GM10266 (cell line): ENCODE measurements at regions not wholly inside any gene's neighbourhood (a gene's known extent, or its start where the extent isn't known, plus 50 kb on each side); places are given as distances from the start of the nearest gene placed in this dataset.

Experiments
- DNase-seq: peaks from one replicate; pipeline ENCODE4 v3.0.0; 2012; ENCODE audit errors: extremely low spot score
- TF ChIP-seq, protein P1 (sequence below): IDR thresholded peaks from 2 replicates; pipeline ENCODE4 v1.5.1; 2012; ENCODE audit warnings: mild to moderate bottlenecking, low read depth; ENCODE audit not compliant: control insufficient read depth, insufficient read depth; ENCODE audit errors: missing control alignments

DNA sequence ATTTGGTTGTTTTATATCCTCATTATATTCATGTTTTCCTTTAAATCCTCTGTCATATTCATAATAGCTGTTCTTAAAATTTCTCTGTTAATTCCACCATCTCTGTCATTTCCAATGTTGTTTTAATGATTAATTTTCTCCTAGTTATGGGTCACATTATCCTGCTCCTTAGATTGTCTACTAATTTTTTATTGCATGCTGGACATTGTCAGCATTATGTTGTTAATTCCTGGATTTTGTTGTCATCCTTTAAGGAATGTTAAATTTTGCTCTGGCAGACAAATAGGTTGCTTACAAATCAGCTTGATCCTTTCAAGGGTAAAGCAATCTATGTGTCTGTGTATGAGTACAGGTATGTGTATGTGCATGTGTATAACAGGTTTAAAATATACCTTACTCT, 393.8 kb upstream of the POU3F1 start:
- TF ChIP-seq, protein P1, sequence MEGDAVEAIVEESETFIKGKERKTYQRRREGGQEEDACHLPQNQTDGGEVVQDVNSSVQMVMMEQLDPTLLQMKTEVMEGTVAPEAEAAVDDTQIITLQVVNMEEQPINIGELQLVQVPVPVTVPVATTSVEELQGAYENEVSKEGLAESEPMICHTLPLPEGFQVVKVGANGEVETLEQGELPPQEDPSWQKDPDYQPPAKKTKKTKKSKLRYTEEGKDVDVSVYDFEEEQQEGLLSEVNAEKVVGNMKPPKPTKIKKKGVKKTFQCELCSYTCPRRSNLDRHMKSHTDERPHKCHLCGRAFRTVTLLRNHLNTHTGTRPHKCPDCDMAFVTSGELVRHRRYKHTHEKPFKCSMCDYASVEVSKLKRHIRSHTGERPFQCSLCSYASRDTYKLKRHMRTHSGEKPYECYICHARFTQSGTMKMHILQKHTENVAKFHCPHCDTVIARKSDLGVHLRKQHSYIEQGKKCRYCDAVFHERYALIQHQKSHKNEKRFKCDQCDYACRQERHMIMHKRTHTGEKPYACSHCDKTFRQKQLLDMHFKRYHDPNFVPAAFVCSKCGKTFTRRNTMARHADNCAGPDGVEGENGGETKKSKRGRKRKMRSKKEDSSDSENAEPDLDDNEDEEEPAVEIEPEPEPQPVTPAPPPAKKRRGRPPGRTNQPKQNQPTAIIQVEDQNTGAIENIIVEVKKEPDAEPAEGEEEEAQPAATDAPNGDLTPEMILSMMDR: no peak
- DNase-seq: no peak

DNA sequence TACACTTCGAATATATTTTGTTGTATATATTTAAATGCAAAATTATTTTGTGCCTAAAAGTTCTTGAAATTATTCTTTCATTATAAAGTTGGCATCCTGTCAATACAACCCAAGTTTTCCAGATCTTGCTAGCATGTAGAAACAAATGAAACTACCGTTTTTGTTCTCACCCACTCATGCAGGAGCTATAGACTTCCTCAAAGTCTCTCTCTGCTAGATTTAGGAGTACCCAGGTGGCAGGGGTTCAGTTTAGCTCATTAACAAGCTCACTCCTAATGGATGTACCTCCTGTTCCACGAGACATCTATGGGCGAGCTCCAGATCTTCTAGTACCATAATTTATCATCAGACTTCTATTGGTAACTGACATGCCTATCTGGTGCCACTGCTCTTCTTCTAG, 390.2 kb upstream of the POU3F1 start:
- DNase-seq: no peak
- TF ChIP-seq, protein P1: no peak

- no peak for DNase-seq
- TF ChIP-seq, protein P1: no peak
Observed at GRCh38 chr1:38436006-38436405, 389.4 kb upstream of the POU3F1 start.

DNA sequence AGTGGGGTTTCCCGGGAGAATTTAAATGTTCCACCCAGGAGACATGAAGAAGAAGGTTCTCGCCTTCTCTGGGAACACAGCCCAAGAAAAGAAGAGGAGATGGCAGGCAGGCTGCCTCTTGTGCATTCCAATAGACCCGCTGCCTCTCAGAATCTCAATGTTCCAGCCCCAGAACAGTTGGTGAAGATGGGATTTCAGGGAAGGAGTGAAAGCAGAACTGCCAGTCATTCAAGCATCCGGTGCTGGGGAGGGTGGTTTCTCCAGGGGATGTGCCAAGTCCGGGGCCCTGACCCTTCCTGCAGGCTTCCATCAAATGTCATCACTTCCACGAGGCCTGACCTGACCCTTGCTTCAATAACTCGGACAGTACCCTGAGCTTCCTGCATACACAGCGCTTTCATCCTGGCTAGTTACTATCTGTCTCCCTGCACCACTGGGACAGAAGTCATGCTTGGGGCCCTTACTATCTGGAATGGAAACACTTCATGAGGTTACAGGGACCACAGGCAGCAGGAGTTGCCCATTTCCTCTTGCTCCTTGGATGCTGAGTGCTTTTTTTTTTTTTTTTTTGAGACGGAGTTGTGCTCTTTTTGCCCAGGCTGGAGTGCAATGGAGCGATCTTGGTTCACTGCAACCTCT, 386.6 kb upstream of the POU3F1 start:
- DNase-seq: no peak
- TF ChIP-seq, protein P1: no peak

DNA sequence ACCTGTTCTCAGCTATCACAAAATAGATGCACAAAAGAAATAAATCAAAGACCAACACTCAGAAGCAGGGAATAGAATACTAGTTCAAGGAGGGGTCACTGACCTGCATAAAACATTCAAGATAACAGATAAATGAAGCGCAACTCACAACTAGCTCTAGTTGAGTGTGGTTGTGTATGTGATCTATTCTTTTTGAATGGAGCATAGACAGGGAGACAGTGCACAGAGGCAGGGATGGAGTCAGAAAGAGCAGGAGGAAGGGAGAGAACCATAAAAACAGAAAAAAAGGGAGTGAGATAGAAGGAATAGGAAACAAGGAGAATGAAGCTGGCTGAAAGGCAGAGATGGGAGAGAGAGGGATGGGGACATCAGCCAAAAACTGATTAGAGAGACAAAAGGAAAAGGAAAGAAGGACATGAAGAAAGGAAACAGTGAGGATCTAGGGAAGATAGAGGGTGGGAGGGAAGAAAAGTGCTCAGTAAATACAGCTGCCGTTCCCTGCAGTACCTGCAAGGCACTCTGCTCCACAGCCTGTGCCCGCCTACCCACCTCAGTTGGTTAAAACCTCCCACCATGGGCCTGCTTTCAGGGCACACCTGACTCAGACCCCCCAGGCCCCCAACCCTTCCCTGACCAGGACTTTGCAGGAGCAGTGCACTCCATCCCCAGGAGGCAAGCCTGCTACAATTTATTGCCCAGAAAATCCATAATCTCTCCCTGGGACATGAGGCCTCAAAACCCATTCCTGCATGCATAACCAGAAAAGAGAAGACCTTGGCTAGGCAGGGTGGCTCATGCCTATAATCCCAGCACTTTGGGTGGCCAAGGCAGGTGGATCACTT, 385.2 kb upstream of the POU3F1 start:
- TF ChIP-seq, protein P1: no peak
- no peak for DNase-seq

- TF ChIP-seq, protein P1: no peak
- DNase-seq: no peak
Observed at GRCh38 chr1:38430949-38431348, 384.4 kb upstream of the POU3F1 start.

GRCh38 chr1:38424677-38425076, 378.1 kb upstream of the POU3F1 start:
- DNase-seq: no peak
- TF ChIP-seq, protein P1: no peak
